Duodenal mucosa (tissue), 2 donors: ENCODE measurements at regions not wholly inside any gene's neighbourhood (a gene's known extent, or its start where the extent isn't known, plus 50 kb on each side); places are given as distances from the start of the nearest gene placed in this dataset.

Experiments
- H3K27ac ChIP-seq: one replicate; pipeline ENCODE4 v1.7.0; 2013; ENCODE audit warnings: low read depth, low read length
- H3K27me3 ChIP-seq, 2 donors: one replicate each; pipeline ENCODE4 v1.7.0; 2013; ENCODE audit warnings: low read length in 2 of 2, control low read depth in 1 of 2; ENCODE audit not compliant: insufficient read depth in 2 of 2, control insufficient read depth in 1 of 2
- H3K36me3 ChIP-seq, 2 donors: one replicate each; pipeline ENCODE4 v1.7.0; 2013; ENCODE audit warnings: low read length in 2 of 2, control low read depth in 1 of 2; ENCODE audit not compliant: insufficient read depth in 2 of 2, control insufficient read depth in 1 of 2
- H3K4me1 ChIP-seq, 2 donors: one replicate each; pipeline ENCODE4 v1.7.0; 2013; ENCODE audit warnings: low read length in 2 of 2, control low read depth in 1 of 2; ENCODE audit not compliant: insufficient read depth in 2 of 2, control insufficient read depth in 1 of 2
- H3K4me3 ChIP-seq, 2 donors: one replicate each; pipeline ENCODE4 v1.7.0; 2013; ENCODE audit warnings: low read length in 2 of 2, low read depth in 1 of 2
- H3K9ac ChIP-seq, 2 donors: one replicate each; pipeline ENCODE4 v1.7.0; 2013; ENCODE audit warnings: low read length in 2 of 2, low read depth in 1 of 2
- H3K9me3 ChIP-seq, 2 donors: one replicate each; pipeline ENCODE4 v1.7.0; 2013; ENCODE audit warnings: low read length in 2 of 2, control low read depth in 1 of 2; ENCODE audit not compliant: control insufficient read depth in 1 of 2

DNA sequence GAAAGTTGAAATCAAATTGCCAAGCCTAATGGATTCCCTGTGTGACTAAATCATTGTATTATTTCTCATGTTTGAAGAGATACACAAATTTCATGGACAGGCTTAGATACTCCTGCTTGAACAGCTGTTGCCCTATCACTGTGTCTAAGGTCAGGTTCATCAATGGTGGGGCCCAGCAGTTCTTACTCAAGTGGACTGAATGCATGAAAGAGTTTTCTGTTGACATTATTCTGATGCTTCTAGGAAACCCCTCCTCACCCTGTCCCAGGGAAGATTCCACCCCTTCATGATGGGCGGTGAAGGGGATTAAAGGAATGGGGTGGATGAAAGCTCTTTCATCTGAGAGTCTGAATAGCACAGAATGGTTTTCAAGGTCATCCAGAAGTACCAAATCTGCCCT lies 148.8 kb downstream of the INO80D start:
- Histone ChIP-seq H3K27me3 (no peaks in the 10 kb centered on the region), H3K9me3 (no peaks in the 10 kb centered on the region), H3K36me3 (no peaks in the 10 kb centered on the region), H3K4me3 (no peak overlapping the region), H3K9ac (no peak overlapping the region), H3K27ac (no peak overlapping the region), H3K4me1 (no peaks in the 10 kb centered on the region)

- Histone ChIP-seq H3K27me3 (no peaks in the 10 kb centered on the region), H3K9ac (no peak overlapping the region)
Observed at GRCh38 chr2:205936446-205936845, 149.5 kb downstream of the INO80D start.

GRCh38 chr2:205934443-205934842 lies 151.5 kb downstream of the INO80D start:
- no peaks in the 10 kb centered on the region for H3K36me3 ChIP-seq
- no peak overlapping the region for H3K27ac ChIP-seq
- H3K4me3 ChIP-seq, result no peak overlapping the region

More at GRCh38 chr2:205936446-205936845, 149.5 kb downstream of the INO80D start:
- H3K36me3 ChIP-seq, result no peaks in the 10 kb centered on the region
- no peak overlapping the region for H3K27ac ChIP-seq
- no peaks in the 10 kb centered on the region for H3K9me3 ChIP-seq
- no peaks in the 10 kb centered on the region for H3K4me1 ChIP-seq
- no peak overlapping the region for H3K4me3 ChIP-seq

GRCh38 chr2:205932861-205933260 lies 153.1 kb downstream of the INO80D start:
- no peak overlapping the region for H3K4me3 ChIP-seq
- H3K9me3 ChIP-seq, result no peaks in the 10 kb centered on the region
- no peak overlapping the region for H3K27ac ChIP-seq
- no peak overlapping the region for H3K9ac ChIP-seq
- H3K27me3 ChIP-seq, result peaks cover 0 to 4% of the 10 kb centered on the region in 2 donors
- no peaks in the 10 kb centered on the region for H3K36me3 ChIP-seq
- H3K4me1 ChIP-seq, result peaks cover 0 to 19% of the 10 kb centered on the region in 2 donors

More at GRCh38 chr2:205934443-205934842, 151.5 kb downstream of the INO80D start:
- Histone ChIP-seq H3K4me1 (peaks cover 0 to 9% of the 10 kb centered on the region in 2 donors), H3K27me3 (no peaks in the 10 kb centered on the region), H3K9ac (no peak overlapping the region), H3K9me3 (no peaks in the 10 kb centered on the region)

DNA sequence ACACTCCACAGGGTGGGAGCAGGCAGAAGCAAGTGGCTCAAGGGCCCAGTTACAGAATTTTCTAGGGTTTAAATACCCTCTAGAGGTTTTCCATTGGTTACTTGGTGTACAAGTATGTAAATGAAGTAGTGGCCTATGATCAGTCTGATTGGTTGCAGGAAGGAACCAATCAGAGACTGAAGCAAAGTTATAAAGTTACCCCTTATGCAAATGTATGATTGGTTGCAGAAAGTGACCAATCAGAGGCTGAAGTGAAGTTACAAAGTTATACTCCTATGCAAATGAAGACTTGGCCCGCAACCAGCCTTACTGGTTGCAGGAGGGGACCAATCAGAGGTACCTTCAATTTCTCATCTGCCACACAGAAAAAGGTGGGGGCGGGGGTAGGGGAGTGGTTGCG lies 154.6 kb downstream of the INO80D start:
- no peaks in the 10 kb centered on the region for H3K36me3 ChIP-seq
- no peaks in the 10 kb centered on the region for H3K9me3 ChIP-seq
- no peak overlapping the region for H3K4me3 ChIP-seq
- no peak overlapping the region for H3K27ac ChIP-seq
- H3K9ac ChIP-seq, result no peak overlapping the region
- peaks cover 0 to 9% of the 10 kb centered on the region in 2 donors for H3K27me3 ChIP-seq
- peaks cover 0 to 19% of the 10 kb centered on the region in 2 donors for H3K4me1 ChIP-seq

- Histone ChIP-seq H3K36me3 (no peaks in the 10 kb centered on the region), H3K4me1 (peaks cover 7 to 28% of the 10 kb centered on the region in 2 donors), H3K4me3 (no peak overlapping the region), H3K27me3 (peaks cover 3 to 17% of the 10 kb centered on the region in 2 donors), H3K9me3 (no peaks in the 10 kb centered on the region), H3K27ac (no peak overlapping the region), H3K9ac (no peak overlapping the region)
Observed at GRCh38 chr2:205930209-205930608, 155.8 kb downstream of the INO80D start.

- Histone ChIP-seq H3K4me1 (peaks cover 7 to 28% of the 10 kb centered on the region in 2 donors), H3K4me3 (peak overlapping the region in 1 of 2 donors; percentile 30), H3K9me3 (no peaks in the 10 kb centered on the region), H3K9ac (no peak overlapping the region), H3K36me3 (no peaks in the 10 kb centered on the region), H3K27me3 (peaks cover 3 to 17% of the 10 kb centered on the region in 2 donors), H3K27ac (no peak overlapping the region)
Observed at GRCh38 chr2:205929246-205929942, 156.6 kb downstream of the INO80D start.

- no peak overlapping the region for H3K27ac ChIP-seq
- H3K9ac ChIP-seq, result no peak overlapping the region
- H3K9me3 ChIP-seq, result no peaks in the 10 kb centered on the region
- peaks cover 7 to 28% of the 10 kb centered on the region in 2 donors for H3K4me1 ChIP-seq
- peak overlapping the region; percentile 4 to 53 for H3K4me3 ChIP-seq
- no peaks in the 10 kb centered on the region for H3K36me3 ChIP-seq
- H3K27me3 ChIP-seq, result peaks cover 3 to 17% of the 10 kb centered on the region in 2 donors
Observed at GRCh38 chr2:205925373-205926337, 160.3 kb downstream of the INO80D start.

GRCh38 chr2:205924676-205925075 lies 161.3 kb downstream of the INO80D start:
- Histone ChIP-seq H3K36me3 (no peaks in the 10 kb centered on the region), H3K27me3 (peaks cover 3 to 21% of the 10 kb centered on the region in 2 donors), H3K9me3 (no peaks in the 10 kb centered on the region), H3K9ac (no peak overlapping the region), H3K27ac (no peak overlapping the region), H3K4me3 (no peak overlapping the region), H3K4me1 (peaks cover 7 to 20% of the 10 kb centered on the region in 2 donors)

GRCh38 chr2:205915130-205915524 lies 170.8 kb downstream of the INO80D start:
- Histone ChIP-seq H3K36me3 (no peaks in the 10 kb centered on the region), H3K4me1 (peaks cover 26 to 29% of the 10 kb centered on the region in 2 donors), H3K4me3 (peak overlapping the region in 1 of 2 donors; percentile 23), H3K9me3 (no peaks in the 10 kb centered on the region), H3K9ac (no peak overlapping the region), H3K27ac (no peak overlapping the region), H3K27me3 (no peaks in the 10 kb centered on the region)
